ENCODE measurements at regions not wholly inside any gene's neighbourhood (a gene's known extent, or its start where the extent isn't known, plus 50 kb on each side); places are given as distances from the start of the nearest gene placed in this dataset.
"Not testable (repeated sequence)": the region's sequence is repeated elsewhere in the genome, so short reads cannot be mapped to it uniquely, and the experiment has no call there.

DNA sequence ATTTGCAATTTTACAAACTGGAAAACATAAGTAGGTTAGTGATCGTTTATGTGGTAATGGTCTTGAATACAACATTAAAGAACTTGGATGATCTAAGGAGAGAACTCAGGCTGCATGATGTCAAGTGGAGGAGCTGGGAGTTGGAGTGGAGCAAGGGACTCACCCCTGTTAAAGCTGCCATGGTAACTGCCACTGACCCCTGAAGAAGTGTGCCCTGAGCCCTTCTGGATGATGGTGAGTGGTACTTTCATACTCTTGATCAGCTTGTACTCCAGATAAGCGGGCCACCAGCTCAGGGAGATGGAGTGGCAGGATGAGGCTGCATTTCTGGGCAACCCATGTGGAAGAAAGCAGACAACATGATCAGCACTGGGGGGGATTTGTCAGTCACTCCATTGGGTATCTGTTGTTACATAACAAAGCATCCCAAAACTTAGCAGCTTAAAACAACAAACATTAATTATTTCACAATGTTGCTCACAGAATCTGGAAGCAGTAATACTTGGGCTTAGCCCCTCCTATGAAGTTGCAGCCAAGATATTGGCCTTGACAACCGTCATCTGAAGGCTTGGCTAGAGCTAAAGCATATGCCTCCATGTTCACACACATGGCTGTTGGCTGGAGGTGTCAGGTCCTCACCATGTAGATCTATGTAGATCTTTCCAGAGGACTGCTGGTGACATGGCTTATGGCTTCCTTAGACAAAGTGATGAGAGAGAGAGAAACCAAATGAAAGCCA lies 213.8 kb downstream of the DUSP10 start:
- no peak for DNase-seq
- in situ Hi-C loops (cut with HindIII; ENCODE audit: low pct_ligation_motif_present, low pct_unique_long_range_greater_than_20kb, low sequenced_read_pairs), result no loop called here

- in situ Hi-C loops (cut with HindIII; ENCODE audit: low pct_ligation_motif_present, low pct_unique_long_range_greater_than_20kb, low sequenced_read_pairs); DNase-seq: not testable (repeated sequence)
Observed at GRCh38 chr1:221530159-221530558, 211.7 kb downstream of the DUSP10 start.

DNA sequence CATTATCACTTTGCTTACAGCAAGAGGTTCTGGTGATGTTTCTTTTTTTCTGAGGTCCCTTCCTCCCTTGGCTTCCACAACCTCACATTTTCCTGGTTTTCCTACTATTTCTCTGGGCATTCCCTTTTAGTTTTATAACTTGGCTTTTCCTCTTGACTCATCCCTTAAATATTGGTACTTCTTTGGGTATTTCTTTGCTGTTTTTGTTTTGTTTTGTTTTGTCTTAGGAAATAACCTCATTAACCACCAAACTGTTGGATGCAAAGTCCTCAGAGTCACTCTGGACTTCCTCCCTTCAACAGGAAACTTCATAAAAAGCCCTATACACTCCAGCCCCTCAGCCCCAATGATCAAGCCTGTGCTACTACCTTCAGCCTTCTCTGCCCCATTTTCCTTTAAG lies 211.1 kb downstream of the DUSP10 start:
- no peak for DNase-seq
- in situ Hi-C loops (cut with HindIII; ENCODE audit: low pct_ligation_motif_present, low pct_unique_long_range_greater_than_20kb, low sequenced_read_pairs), result no loop called here

DNA sequence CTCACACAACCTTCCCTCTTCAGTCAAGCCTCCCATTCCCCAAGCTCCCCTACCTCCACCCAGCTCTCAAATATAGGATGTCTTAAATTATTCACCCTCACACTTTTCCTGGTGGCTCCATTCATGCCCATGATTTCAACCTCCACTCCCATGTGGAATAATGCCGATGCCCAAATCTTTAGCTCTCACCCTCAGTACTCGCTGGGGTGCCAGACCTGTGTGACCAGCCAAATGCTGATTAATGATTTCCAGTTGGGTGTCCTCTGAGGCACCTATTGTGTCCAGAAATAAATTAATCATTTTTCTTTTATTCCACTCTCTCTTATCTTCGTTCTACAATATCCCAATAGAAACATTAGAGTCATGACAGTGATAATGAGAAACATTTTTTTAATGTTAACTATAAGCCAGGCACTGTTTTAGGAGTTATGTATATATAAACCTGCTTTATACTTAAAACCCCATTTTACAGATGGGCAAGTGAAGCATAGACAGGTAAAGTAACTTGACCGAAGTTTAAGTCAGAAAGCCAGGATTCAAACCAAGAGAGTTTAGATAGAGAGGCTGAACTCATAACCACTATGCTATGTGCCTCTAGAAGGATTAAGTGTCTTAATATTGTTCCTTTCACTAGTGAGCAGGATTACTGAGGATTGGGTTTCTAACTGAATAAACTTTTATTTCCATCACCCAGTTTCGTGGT lies 209.7 kb downstream of the DUSP10 start:
- DNase-seq, result no peak
- in situ Hi-C loops (cut with HindIII; ENCODE audit: low pct_ligation_motif_present, low pct_unique_long_range_greater_than_20kb, low sequenced_read_pairs), result no loop called here

DNA sequence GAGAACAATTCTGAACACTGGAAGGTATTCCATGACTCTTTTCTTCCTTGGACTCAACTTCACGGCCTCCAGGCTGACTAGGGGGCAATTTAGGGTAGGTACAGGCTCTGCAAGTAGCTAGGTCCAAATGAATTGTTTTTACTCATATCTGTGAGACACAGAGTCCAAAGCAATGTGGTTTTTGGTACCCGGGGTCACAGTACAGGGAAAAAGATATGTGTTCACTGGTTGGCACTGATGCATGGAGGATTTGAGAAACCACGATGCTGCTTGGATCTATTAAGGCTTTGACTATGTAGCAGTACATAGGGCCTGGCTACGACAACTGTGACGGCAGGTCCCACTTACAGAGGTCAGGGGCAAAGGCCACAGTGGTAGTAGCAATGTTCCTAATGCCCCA lies 200.6 kb downstream of the DUSP10 start:
- in situ Hi-C loops (cut with HindIII; ENCODE audit: low pct_ligation_motif_present, low pct_unique_long_range_greater_than_20kb, low sequenced_read_pairs), result no loop called here
- DNase-seq, result no peak

GRCh38 chr1:221543529-221544120 lies 198.3 kb downstream of the DUSP10 start:
- DNase-seq, result peak; percentile 48
- in situ Hi-C loops (cut with HindIII; ENCODE audit: low pct_ligation_motif_present, low pct_unique_long_range_greater_than_20kb, low sequenced_read_pairs), result no loop called here

DNA sequence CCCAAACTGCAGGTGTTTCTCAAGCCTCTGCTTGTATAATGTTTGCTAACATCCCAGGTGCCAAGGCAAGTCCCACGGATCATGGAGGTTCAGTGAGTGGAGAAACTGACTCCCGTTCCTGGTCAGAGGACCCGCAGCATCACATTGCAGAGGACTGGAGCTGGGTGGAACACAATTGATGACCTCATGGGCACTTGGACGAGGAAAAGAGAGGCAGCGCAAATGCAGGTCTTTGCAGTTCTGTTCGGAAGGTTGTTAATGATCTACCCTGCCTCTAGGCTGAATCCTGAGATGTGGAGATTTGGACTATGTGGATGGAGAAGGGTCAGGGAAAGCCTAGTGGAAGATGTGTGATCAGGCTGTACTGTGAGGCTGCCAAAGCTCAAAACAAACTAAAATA lies 192.9 kb downstream of the DUSP10 start:
- DNase-seq, result no peak
- in situ Hi-C loops (cut with HindIII; ENCODE audit: low pct_ligation_motif_present, low pct_unique_long_range_greater_than_20kb, low sequenced_read_pairs), result no loop called here

DNA sequence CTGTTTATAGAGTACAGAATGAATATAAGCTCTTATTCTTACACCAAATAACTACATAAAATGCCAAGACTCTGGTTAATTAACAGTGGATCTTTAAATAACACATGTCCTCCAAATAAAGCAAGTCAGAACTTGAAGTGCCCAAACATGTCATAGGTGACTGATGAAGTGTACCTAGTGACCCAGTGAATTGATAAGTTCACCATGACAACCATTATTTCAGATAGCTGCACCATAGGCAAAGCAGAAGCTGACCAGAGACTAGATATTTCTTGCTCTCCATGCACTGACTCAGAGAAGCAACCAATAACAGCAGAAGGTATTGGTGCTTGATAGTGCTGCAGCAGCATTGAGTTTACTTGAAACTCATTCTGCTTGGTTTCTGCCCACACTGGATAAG lies 192.1 kb downstream of the DUSP10 start:
- in situ Hi-C loops (cut with HindIII; ENCODE audit: low pct_ligation_motif_present, low pct_unique_long_range_greater_than_20kb, low sequenced_read_pairs), result no loop called here
- no peak for DNase-seq

DNA sequence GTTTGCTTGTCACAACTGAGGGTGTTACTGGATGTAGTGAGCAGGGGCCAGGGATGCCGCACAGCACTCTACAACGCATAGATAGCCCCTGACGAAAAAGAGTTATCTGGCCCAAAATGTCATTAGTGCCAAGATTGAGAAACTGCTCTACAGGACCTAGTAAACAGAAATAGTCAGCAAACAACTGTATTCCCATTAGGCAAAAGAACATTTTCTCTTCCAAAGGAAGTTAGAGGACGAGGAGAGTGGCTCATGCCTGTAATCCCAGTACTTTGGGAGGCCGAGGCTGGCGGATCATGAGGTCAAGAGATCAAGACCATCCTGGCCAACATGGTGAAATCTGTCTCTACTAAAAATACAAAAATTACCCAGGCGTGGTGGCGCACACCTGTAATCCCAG lies 189.1 kb downstream of the DUSP10 start:
- DNase-seq; in situ Hi-C loops (cut with HindIII; ENCODE audit: low pct_ligation_motif_present, low pct_unique_long_range_greater_than_20kb, low sequenced_read_pairs): not testable (repeated sequence)

DNA sequence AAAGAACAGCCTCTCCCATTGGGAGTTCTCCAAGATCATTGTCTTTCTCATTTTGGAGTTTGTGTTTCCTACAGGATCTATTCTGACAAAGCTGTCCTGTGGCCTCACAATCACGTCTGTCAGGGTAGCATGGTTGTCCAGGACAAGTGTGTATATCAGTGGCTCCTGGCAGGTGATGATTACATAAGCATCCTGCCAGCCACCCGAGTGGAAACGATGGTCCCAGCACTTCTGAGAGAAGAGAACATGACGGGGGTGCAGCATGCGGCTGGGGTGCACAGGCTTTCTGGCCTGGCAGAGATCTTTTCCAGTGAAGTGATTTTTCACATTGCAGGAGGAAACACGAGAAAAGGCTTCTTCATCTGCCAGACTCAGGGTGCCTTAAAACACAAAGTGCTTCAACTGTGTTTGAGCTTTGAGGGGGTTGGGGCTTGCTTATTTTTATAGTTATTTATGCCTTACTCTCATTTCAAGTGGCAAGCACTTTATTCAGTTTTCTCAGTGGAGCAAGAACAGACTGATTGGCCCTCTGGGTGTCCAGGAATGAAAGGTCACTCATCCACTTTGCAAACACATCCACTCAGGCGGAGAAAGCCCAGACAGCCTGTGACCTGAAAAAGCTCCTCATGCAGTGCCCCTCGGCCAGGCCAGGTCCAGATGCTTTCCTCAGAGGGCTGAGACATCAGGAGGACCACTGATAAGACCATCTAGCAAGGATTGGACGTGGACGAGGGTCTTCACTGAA lies 186.0 kb downstream of the DUSP10 start:
- DNase-seq, result no peak
- in situ Hi-C loops (cut with HindIII; ENCODE audit: low pct_ligation_motif_present, low pct_unique_long_range_greater_than_20kb, low sequenced_read_pairs), result no loop called here

- DNase-seq, result no peak
- in situ Hi-C loops (cut with HindIII; ENCODE audit: low pct_ligation_motif_present, low pct_unique_long_range_greater_than_20kb, low sequenced_read_pairs), result no loop called here
Observed at GRCh38 chr1:221556435-221556834, 185.5 kb downstream of the DUSP10 start.

DNA sequence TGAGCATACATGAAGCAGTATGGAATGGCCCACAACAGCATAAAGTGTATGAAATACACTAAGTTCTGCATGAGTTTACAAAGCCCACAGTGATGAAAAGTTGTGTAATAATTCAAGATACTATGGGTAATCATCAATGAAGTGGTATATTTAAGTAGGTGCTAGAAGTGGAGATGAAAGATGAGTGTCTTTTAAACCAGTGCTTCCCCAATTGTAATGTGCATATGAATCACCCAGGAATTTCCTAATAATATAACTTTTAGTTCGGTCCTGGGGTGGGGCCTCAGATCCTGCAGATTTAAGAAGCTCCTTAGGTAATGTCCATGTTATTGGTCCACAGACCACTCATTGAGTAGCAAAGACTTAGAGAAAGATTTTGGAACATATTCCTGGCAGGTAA lies 184.9 kb downstream of the DUSP10 start:
- DNase-seq, result no peak
- in situ Hi-C loops (cut with HindIII; ENCODE audit: low pct_ligation_motif_present, low pct_unique_long_range_greater_than_20kb, low sequenced_read_pairs), result no loop called here

DNA sequence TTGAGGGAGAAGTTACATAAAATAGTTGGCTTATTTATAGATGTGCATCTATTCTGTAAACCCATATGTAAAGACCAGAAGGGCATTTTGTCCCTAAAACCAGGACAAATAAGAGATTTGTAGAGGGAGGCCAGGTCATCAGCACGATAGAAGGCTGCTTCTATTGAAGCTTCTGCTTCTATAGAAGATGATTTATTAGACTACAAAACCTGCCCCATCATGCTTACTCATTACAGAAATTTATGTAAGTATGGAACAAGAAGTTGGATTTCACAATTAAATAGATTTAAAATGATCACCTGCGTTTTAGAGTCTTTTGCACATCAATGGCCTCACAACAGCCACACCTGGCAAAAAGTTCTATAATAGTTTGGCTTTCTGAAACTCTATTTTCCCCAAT lies 183.5 kb downstream of the DUSP10 start:
- in situ Hi-C loops (cut with HindIII; ENCODE audit: low pct_ligation_motif_present, low pct_unique_long_range_greater_than_20kb, low sequenced_read_pairs), result no loop called here
- no peak for DNase-seq

- in situ Hi-C loops (cut with HindIII; ENCODE audit: low pct_ligation_motif_present, low pct_unique_long_range_greater_than_20kb, low sequenced_read_pairs), result no loop called here
- DNase-seq, result no peak
Observed at GRCh38 chr1:221559911-221560310, 182.0 kb downstream of the DUSP10 start.

GRCh38 chr1:221562542-221563475 lies 179.1 kb downstream of the DUSP10 start:
- in situ Hi-C loops (cut with HindIII; ENCODE audit: low pct_ligation_motif_present, low pct_unique_long_range_greater_than_20kb, low sequenced_read_pairs), result no loop called here
- no peak for DNase-seq

- DNase-seq, result no peak
- in situ Hi-C loops (cut with HindIII; ENCODE audit: low pct_ligation_motif_present, low pct_unique_long_range_greater_than_20kb, low sequenced_read_pairs), result no loop called here
Observed at GRCh38 chr1:221563476-221563921, 178.4 kb downstream of the DUSP10 start.

DNA sequence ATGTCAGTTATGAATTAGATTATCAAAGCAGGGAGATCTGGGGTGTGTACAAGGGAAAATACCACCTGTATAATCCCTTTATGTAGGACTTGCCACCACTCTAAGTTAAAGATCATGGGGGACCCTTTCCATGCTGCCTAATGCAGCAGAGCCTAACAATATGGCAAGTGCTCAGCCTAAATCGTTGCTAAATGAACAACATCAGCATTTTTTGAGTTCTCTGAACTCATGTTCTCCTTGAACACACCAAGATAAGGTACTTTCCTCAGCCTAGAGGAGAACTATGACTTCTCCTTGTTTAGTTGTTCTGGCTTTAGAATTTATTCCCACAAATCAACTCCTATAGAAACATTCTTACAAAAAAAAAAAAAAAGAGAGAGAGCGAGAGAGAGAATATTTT lies 177.0 kb downstream of the DUSP10 start:
- in situ Hi-C loops (cut with HindIII; ENCODE audit: low pct_ligation_motif_present, low pct_unique_long_range_greater_than_20kb, low sequenced_read_pairs), result no loop called here
- DNase-seq, result no peak

DNA sequence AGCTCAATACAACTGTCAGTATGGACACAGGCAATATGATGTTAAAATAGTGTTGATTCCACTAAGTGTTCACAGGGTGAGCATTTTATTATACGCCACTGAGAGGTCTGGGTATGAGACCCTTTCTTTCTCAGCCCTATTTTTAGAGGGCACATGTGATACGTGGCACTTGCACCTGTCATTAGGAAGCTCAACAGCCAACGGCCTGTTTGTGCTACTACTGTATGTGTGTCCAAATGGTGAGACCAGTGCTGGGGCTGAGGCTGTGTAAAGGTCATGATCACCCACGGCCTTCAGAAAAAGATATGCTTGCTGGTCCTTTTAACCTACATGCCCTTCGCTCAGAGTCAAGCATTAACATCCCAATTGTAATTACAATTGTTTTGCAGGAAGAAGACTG lies 176.2 kb downstream of the DUSP10 start:
- in situ Hi-C loops (cut with HindIII; ENCODE audit: low pct_ligation_motif_present, low pct_unique_long_range_greater_than_20kb, low sequenced_read_pairs), result no loop called here
- DNase-seq, result no peak

Measured in ACHN (cell line).